Endothelial cell of umbilical vein (primary cell): ENCODE measurements at regions not wholly inside any gene's neighbourhood (a gene's known extent, or its start where the extent isn't known, plus 50 kb on each side); places are given as distances from the start of the nearest gene placed in this dataset.

Experiments used
- CTCF ChIP-seq, 2 donors: IDR thresholded peaks; 1 replicate in 1 of 2; 2 replicates in 1 of 2; pipeline ENCODE4 v1.5.1; 2011; ENCODE audit warnings: low read length in 2 of 2, mild to moderate bottlenecking in 2 of 2, moderate library complexity in 2 of 2, control low read depth in 1 of 2, inconsistent platforms in 1 of 2, low read depth in 1 of 2; ENCODE audit not compliant: insufficient read depth in 1 of 2; ENCODE audit errors: extremely low read depth in 1 of 2
- MAX ChIP-seq: IDR thresholded peaks from 2 replicates; pipeline ENCODE4 v1.6.1; 2011; ENCODE audit not compliant: insufficient read depth, insufficient read length
- MYC ChIP-seq: IDR thresholded peaks from one replicate; pipeline ENCODE4 v1.6.1; 2011; ENCODE audit warnings: mild to moderate bottlenecking, low read depth, low read length
- POLR2A ChIP-seq: IDR thresholded peaks from 2 replicates; pipeline ENCODE4 v1.6.1; 2012; ENCODE audit warnings: low read depth, mild to moderate bottlenecking, control low read depth, low read length
- POLR2AphosphoS5 ChIP-seq: IDR thresholded peaks from 2 replicates; pipeline ENCODE4 v1.6.1; 2012; ENCODE audit warnings: low read depth, mild to moderate bottlenecking, control low read depth, low read length, moderate library complexity; ENCODE audit not compliant: insufficient read depth

GRCh38 chr11:87517351-87517750 is 479.6 kb downstream of the TMEM135 start:
- TF ChIP-seq CTCF (IDR thresholded peaks at IDR 0.05; ENCODE audit: extremely low read depth in 1 of 2, insufficient read depth in 1 of 2, low read depth in 1 of 2, low read length in 2 of 2) (no peak), POLR2AphosphoS5 (no peak), MYC (no peak), MAX (no peak), POLR2A (no peak)
